AG04450 (cell line): ENCODE measurements at regions not wholly inside any gene's neighbourhood (a gene's known extent, or its start where the extent isn't known, plus 50 kb on each side); places are given as distances from the start of the nearest gene placed in this dataset.

ENCODE experiments used
- CTCF ChIA-PET: fragments of 300-600, 350-600 bp; formaldehyde crosslinking; extraction: SDS; loops from one replicate; lab custom pipeline; 2022; ENCODE audit warnings: antibody characterized with exemption, inconsistent platforms; lab: Charles Lee
- POLR2A ChIA-PET: fragments of 350-600 bp; formaldehyde crosslinking; extraction: SDS; loops from one replicate; lab custom pipeline; 2021; ENCODE audit warnings: antibody characterized with exemption, inconsistent platforms; lab: Yijun Ruan, JAX
- DNase-seq: peaks from one replicate; pipeline ENCODE4 v3.0.0-alpha.2; 2011; ENCODE audit warnings: low read depth, low spot score
- H3K27ac ChIP-seq: one replicate; pipeline ENCODE4 v1.5.1; 2012; ENCODE audit warnings: low read depth, low read length, control low read depth
- H3K27me3 ChIP-seq: one replicate; pipeline ENCODE4 v1.6.0; 2012; ENCODE audit warnings: low read length; ENCODE audit not compliant: control insufficient read depth, insufficient read depth
- H3K4me3 ChIP-seq: 2 replicates; pipeline ENCODE4 v1.5.1; 2011; ENCODE audit warnings: mild to moderate bottlenecking, low read depth, low read length, control low read depth
- H3K9me3 ChIP-seq: 2 replicates; pipeline ENCODE4 v1.5.1; 2012; ENCODE audit warnings: low read length; ENCODE audit not compliant: control insufficient read depth, insufficient read depth
- CTCF ChIP-seq: IDR thresholded peaks from 2 replicates; pipeline ENCODE4 v1.5.1; 2011; ENCODE audit warnings: low read depth, low read length, control low read depth, inconsistent platforms

- Histone ChIP-seq H3K27ac (peak overlapping the region; percentile 63), H3K4me3 (peak overlapping the region; percentile 62), H3K27me3 (no peaks in the 10 kb centered on the region), H3K9me3 (no peaks in the 10 kb centered on the region)
- ChIA-PET POLR2A (interaction anchor here (0.7 to 1.7 kb wide), 6 partner anchors 65 to 715 kb away, joined by 3 to 13 read pairs (median 6); partner anchors contain the start of gene SLC4A7), CTCF (interaction anchor here (0.5 to 2.0 kb wide), 8 partner anchors 27 to 1624 kb away, joined by 3 to 6 read pairs (median 4); no protein-coding TSS in a partner anchor)
- DNase-seq: peak; percentile 26
- TF ChIP-seq CTCF: no peak
Measured at GRCh38 chr3:27632431-27633223, 89.5 kb downstream of the EOMES start.

- H3K27ac ChIP-seq: no peak overlapping the region
- H3K9me3 ChIP-seq: no peaks in the 10 kb centered on the region
- H3K27me3 ChIP-seq: no peaks in the 10 kb centered on the region
- no peak for DNase-seq
- TF ChIP-seq CTCF: no peak
- POLR2A ChIA-PET: no interaction called here
- H3K4me3 ChIP-seq: no peak overlapping the region
- CTCF ChIA-PET: interaction anchor here (0.6 to 1.1 kb wide), 3 partner anchors 29 to 81 kb away, joined by 3 to 4 read pairs (median 3); no protein-coding TSS in a partner anchor
Measured at GRCh38 chr3:27630885-27631284, 91.2 kb downstream of the EOMES start.

GRCh38 chr3:27629366-27629765, 92.8 kb downstream of the EOMES start:
- no peak for TF ChIP-seq CTCF
- no peak overlapping the region for H3K27ac ChIP-seq
- ChIA-PET POLR2A (no interaction called here), CTCF (no interaction called here)
- DNase-seq: no peak
- no peaks in the 10 kb centered on the region for H3K9me3 ChIP-seq
- no peaks in the 10 kb centered on the region for H3K27me3 ChIP-seq
- H3K4me3 ChIP-seq: no peak overlapping the region

- Histone ChIP-seq H3K27me3 (no peaks in the 10 kb centered on the region), H3K4me3 (no peak overlapping the region), H3K9me3 (no peaks in the 10 kb centered on the region), H3K27ac (no peak overlapping the region)
- no peak for DNase-seq
- CTCF ChIA-PET: no interaction called here
- TF ChIP-seq CTCF: no peak
- POLR2A ChIA-PET: no interaction called here
Measured at GRCh38 chr3:27628026-27628750, 93.9 kb downstream of the EOMES start.

- ChIA-PET CTCF (interaction anchor here (1.1 kb wide), 1 partner anchor 131 kb away, joined by 3 read pairs; no protein-coding TSS in a partner anchor), POLR2A (no interaction called here)
Measured at GRCh38 chr3:27626596-27627118, 95.5 kb downstream of the EOMES start.

More at GRCh38 chr3:27626596-27627118, 95.5 kb downstream of the EOMES start:
- no peaks in the 10 kb centered on the region for H3K9me3 ChIP-seq
- no peak overlapping the region for H3K27ac ChIP-seq
- H3K4me3 ChIP-seq: no peak overlapping the region
- no peak for TF ChIP-seq CTCF
- no peak for DNase-seq
- H3K27me3 ChIP-seq: no peaks in the 10 kb centered on the region
